ENCODE measurements at regions not wholly inside any gene's neighbourhood (a gene's known extent, or its start where the extent isn't known, plus 50 kb on each side); places are given as distances from the start of the nearest gene placed in this dataset.

GRCh38 chr18:25647404-25647803, 295.4 kb upstream of the ZNF521 start:
- TF ChIP-seq POLR2A (IDR thresholded peaks at IDR 0.05), result no peak
- no peak for TF ChIP-seq CTCF (IDR thresholded peaks at IDR 0.05)
